NCI-H1092 treated with DMSO at 0.1 percent for 48 hours (cell line): ENCODE measurements at regions not wholly inside any gene's neighbourhood (a gene's known extent, or its start where the extent isn't known, plus 50 kb on each side); places are given as distances from the start of the nearest gene placed in this dataset.

Experiments
- DNase-seq: peaks from one replicate; lab custom pipeline; 2025; lab: John Stamatoyannopoulos, UW

DNA sequence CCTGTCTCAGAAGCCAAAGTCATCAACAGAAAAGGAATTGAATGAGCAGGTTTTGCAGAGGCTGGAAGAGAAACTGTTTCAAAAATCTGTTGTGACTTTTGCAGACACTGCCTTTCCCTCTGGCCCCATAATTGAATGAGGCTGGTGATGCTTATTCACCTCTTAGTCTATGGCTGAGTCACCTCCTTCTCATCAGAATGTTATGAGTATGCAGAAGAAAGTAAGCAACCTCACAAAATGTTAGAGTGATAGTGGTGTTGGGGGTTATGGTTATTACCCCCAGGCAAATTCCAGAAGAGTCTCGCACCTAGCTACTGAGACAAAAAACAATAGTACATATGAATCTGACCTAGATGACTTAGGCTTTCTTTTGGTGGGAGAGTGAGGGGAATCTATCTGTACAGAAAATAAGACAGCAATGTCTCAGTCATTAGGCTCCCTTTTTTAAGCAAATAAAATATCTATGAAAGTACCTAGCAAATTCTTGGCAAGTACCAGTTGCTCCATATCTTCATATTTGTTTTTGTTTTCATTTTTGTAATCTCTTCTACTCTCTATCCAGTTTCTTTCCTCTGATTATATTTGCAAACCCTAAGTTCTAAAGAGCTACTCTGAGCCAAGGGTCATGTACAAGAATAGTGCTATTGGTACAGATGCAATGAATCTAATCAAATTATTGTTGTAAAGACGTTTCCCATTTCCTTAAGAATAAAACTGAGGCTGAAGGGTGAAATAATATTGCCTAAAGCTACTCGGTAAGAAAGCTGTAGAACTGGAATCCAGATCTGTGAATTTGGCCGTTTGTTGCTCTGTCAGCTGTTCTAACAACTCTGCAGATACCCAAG, 498.1 kb upstream of the TNC start:
- no peak for DNase-seq

DNA sequence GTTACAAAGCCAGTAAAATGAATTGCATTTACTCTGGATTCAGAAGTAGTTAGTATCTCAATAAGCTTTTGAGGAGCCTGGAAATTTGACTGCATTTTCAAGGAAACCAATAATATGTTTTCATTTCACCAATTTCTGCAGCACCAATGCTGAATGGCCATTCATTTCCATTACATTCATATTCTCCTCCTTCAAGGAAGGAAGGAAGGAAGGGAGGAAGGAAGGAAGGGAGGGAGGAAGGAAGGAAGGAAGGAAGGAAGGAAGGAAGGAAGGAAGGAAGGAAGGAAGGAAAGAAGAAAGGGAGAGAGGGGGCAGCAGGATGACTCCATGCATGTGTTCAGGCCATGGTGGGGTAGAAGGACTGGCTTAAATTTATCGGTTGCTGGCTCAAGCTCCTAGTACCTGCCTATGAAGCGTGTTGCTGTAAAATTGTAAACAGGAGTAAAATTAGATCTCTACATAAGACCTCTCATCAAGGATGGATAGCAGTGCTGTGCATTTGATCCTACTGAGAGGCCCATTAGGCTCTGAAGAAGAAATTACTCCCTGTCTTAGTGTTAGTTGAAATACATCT, 498.8 kb upstream of the TNC start:
- DNase-seq: no peak

DNA sequence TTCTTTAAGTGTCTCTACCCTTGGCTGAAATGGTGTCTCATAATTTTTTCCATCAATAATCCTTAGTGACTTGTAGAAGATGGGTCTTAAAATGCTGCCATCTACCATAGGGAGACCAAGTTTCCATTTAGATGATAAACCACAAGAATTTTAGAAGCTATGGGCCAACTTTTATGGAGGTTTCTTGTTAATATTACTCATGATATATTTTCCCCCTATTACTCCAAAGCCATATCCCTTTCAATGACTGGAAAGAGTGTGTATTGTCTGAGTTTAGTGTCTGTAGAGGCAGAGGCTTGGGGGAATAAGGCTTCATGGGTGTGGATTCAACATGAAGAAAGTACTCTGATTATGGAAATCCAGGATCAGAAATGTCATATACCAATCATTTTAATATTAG, 507.3 kb upstream of the TNC start:
- DNase-seq: no peak

DNA sequence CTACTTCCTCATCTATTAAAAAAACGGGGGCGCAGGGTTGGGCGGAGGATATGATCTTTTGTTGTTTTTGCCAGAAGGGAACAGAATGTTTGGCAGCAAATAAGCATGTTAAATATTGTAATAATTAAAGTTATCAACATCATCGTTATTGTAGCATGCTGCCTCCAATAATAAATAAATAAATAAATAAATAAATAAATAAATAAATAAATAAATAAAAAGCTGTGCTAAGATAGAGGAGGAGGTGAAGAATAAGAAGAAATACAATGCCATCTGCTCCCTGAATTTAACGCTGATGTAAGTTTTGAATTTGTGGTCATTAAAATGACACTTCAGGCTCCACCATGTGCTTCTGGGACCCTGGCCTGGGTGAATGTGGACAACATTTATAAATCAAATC, 508.0 kb upstream of the TNC start:
- no peak for DNase-seq

DNA sequence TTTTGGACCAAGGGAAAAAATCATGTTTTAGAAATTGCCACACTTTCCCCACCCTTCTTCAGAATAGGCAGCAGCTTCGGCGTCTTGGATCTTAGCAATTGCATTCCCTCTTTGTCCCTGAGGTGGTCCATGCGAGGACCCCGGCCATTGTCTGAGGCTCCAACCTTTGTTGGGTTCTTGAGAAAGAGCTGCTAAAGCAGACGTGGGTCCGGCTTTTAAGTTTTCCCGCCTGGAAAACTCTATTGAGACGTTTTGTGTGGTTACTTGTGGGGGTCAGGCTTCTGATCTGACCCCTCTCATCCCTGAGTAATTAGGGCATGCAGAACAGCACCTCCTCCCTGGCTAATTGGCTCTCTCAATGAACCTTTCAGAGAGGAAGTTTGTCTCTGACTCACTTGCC, 509.6 kb upstream of the TNC start:
- DNase-seq: no peak

GRCh38 chr9:115628426-115628825, 510.5 kb upstream of the TNC start:
- no peak for DNase-seq

GRCh38 chr9:115629879-115630840, 512.2 kb upstream of the TNC start:
- DNase-seq: no peak

DNA sequence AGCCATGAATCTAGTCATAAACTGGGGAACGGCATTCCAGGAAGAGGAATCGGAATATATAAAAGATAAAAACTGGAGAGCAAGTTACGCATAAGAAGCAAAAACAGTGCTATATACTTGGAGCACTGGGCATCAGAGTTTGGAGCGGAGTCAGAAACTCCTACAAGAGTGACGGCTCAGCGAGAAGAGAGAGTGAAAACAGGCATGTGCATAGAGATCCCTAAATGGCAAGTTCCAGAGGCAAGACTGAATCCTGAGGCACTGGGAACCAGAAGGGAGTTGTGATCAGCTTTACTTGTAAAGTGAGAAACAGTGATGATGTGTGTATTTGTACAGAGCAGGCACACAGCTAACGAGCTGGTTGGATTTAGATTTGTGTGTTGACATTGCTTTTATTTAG, 514.4 kb upstream of the TNC start:
- DNase-seq: no peak

GRCh38 chr9:115633104-115633503, 515.1 kb upstream of the TNC start:
- no peak for DNase-seq

- DNase-seq: no peak
These were observed 517.8 kb upstream of the PAPPA start for GRCh38 chr9:115635680-115636383.

DNA sequence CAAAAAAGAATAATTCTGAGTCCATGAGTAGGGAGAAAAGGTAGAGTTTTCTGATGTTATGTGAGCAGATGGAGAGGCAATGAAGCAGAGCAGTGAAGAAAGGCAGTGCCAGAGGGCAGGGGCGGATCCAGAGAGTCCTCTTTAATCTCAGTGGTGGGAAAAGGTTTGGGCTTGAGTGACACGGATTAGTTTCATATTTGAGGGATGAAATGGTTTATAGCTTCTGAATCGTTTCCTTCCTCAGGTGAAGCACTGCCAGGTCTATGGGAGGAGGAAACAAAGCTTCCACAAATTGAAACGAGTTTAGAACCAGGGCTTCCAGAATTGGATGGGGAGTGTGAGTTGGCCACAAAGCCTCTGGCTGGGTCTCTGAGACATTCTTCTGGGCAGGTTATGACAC, 517.0 kb upstream of the PAPPA start:
- no peak for DNase-seq

GRCh38 chr9:115637661-115638060, 515.9 kb upstream of the PAPPA start:
- no peak for DNase-seq

- no peak for DNase-seq
These were observed 512.7 kb upstream of the PAPPA start for GRCh38 chr9:115640887-115641286.

- no peak for DNase-seq
These were observed 511.3 kb upstream of the PAPPA start for GRCh38 chr9:115642285-115642684.

- DNase-seq: no peak
These were observed 509.5 kb upstream of the PAPPA start for GRCh38 chr9:115643948-115644727.

GRCh38 chr9:115649991-115650472, 503.6 kb upstream of the PAPPA start:
- DNase-seq: no peak

GRCh38 chr9:115650768-115651167, 502.8 kb upstream of the PAPPA start:
- no peak for DNase-seq

DNA sequence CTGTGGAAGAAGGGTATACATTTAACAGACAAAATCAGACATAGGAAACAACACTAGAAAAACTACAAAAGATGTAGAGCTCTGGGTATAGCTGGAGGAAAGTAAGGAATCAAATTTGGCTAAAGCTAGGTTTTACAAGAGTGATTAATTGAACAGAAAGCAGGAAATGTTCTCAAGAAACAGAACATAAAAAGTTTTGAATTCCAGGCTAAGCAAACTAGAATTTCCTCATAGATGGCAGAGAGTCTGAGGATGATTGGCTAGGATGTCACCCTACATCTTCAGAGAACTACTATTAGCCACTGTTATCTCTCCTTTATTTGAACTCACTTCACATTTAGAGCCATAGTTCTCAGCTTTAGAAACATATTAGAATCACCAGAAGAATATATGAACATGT, 502.1 kb upstream of the PAPPA start:
- no peak for DNase-seq

DNA sequence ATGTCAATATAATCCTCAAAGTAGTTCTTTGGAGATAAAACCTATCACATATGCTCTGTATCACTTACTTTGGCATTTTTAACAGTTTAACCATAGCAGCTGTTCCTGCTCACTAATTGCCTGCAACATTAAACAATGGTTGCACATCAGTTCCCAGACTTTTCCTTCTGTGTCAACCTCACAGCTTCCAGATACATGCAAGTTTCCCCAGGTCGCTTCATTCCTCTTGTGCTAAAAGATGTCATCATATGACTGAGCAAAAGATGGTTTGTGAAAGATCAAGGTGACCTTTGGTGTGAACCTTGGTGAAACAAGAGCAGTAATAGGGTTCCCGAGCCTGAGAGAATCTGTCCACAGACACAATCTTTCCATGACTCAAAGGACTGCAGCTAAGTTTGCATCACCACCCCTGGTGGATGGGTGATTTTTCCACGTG, 500.4 kb upstream of the PAPPA start:
- DNase-seq: no peak

DNA sequence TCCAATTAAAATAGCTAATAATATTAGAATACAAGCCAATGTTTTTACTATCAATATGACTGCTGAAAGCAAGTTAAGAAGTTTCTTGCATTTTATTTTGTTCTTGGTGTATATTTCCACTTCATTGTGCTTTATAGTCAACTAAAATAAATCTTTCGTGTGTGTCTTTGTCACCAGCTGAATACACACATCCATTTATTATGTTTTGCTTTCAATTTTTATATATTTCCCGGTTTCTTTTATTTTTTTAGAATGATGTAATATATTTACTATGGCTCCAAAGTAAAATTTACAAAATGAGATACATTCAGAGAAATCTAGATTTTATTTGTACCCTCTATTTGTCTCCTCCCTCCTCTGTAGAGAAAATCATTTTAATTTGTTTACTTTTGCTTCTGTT, 495.9 kb upstream of the PAPPA start:
- no peak for DNase-seq

DNA sequence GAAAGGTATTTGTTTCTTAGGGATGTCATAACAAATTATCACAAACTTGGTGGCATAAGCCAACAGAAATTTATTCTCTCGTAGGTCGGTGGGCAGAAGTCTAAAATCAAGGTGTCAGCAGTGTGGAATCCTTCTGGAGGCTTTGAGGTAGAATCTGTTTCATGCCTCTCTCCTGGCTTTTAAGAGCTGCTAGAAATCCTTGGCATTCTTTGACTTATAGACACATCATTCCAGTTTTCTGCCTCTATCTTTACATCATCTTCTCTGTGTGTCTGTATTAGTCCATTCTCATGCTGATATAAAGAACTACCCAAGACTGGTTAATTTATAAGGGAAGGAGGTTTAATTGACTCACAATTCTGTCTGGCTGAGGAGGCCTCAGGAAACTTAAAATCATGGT, 488.1 kb upstream of the PAPPA start:
- no peak for DNase-seq
